Caco-2 (cell line): ENCODE measurements at regions not wholly inside any gene's neighbourhood (a gene's known extent, or its start where the extent isn't known, plus 50 kb on each side); places are given as distances from the start of the nearest gene placed in this dataset.

Experiments
- BruUV-seq: library from RNA; stranded (reverse); fragments of 400-500 nt; replicated peaks from 2 replicates; lab custom pipeline; 2021; lab: Mats Ljungman, UMichigan
- CTCF ChIA-PET: fragments of 300-600 bp; sonication (Branson Sonifier 250); formaldehyde crosslinking; loops from one replicate; lab custom pipeline; 2022; ENCODE audit warnings: antibody characterized with exemption; lab: Charles Lee
- POLR2A ChIA-PET: fragments of 300-600 bp; sonication (Branson Sonifier 250); formaldehyde crosslinking; loops from one replicate; lab custom pipeline; 2022; ENCODE audit warnings: antibody characterized with exemption; lab: Charles Lee
- DNase-seq, 2 experiments: peaks; one replicate each; pipeline versions ENCODE4 v3.0.0 to v3.0.0-alpha.2; 2020 to 2022
- H3K27me3 ChIP-seq: replicated peaks from 2 replicates; pipeline ENCODE4 v1.6.0; 2011; ENCODE audit warnings: low read length; ENCODE audit not compliant: control insufficient read depth, insufficient read depth
- H3K36me3 ChIP-seq: 2 replicates; pipeline ENCODE4 v1.5.1; 2011; ENCODE audit warnings: low read length; ENCODE audit not compliant: control insufficient read depth, insufficient read depth
- H3K4me1 ChIP-seq: fragments of 250-450 bp; sonication (Bioruptor Pico); 2 replicates; pipeline ENCODE4 v1.5.1; 2020; ENCODE audit warnings: mild to moderate bottlenecking
- H3K4me3 ChIP-seq: 2 replicates; pipeline ENCODE4 v1.5.1; 2011; ENCODE audit warnings: low read depth, mild to moderate bottlenecking, control low read depth, low read length
- H3K9me3 ChIP-seq: fragments of 250-450 bp; sonication (Bioruptor Pico); 2 replicates; pipeline ENCODE4 v1.5.1; 2020; ENCODE audit warnings: mild to moderate bottlenecking, moderate library complexity
- H3K27ac Mint-ChIP-seq: one replicate; pipeline ENCODE4 v1.8.0; 2022; ENCODE audit warnings: mixed read lengths; ENCODE audit not compliant: unreplicated experiment
- H3K27me3 Mint-ChIP-seq: one replicate; pipeline ENCODE4 v1.8.0; 2022; ENCODE audit warnings: mixed read lengths; ENCODE audit not compliant: insufficient read depth, unreplicated experiment
- H3K36me3 Mint-ChIP-seq: one replicate; pipeline ENCODE4 v1.8.0; 2022; ENCODE audit warnings: mild to moderate bottlenecking, mixed read lengths; ENCODE audit not compliant: insufficient read depth, unreplicated experiment
- H3K4me1 Mint-ChIP-seq: one replicate; pipeline ENCODE4 v1.8.0; 2022; ENCODE audit warnings: low read depth, mixed read lengths; ENCODE audit not compliant: unreplicated experiment
- H3K4me3 Mint-ChIP-seq: one replicate; pipeline ENCODE4 v1.8.0; 2022; ENCODE audit warnings: mild to moderate bottlenecking, moderate library complexity, mixed read lengths; ENCODE audit not compliant: unreplicated experiment
- H3K9me3 Mint-ChIP-seq: one replicate; pipeline ENCODE4 v1.8.0; 2022; ENCODE audit warnings: mixed read lengths; ENCODE audit not compliant: unreplicated experiment
- intact Hi-C: fragments of 100-400 bp; cut with micrococcal nuclease; formaldehyde crosslinking; loops from one replicate; pipeline ENCODE4 v1.10.0; 2022; ENCODE audit not compliant: unreplicated experiment
- TF ChIP-seq, protein P1 (sequence below), 2 experiments: fragments of 200-600 bp in 1 of 2; IDR thresholded peaks; 1 replicate in 1 of 2; 2 replicates in 1 of 2; pipeline versions ENCODE4 v1.5.1 to v1.8.0; 2011 to 2022; ENCODE audit warnings: antibody characterized with exemption in 1 of 2, control low read depth in 1 of 2, inconsistent platforms in 1 of 2, low read depth in 1 of 2, low read length in 1 of 2, mild to moderate bottlenecking in 1 of 2, moderate library complexity in 1 of 2; ENCODE audit not compliant: insufficient read depth in 1 of 2, severe bottlenecking in 1 of 2, unreplicated experiment in 1 of 2

DNA sequence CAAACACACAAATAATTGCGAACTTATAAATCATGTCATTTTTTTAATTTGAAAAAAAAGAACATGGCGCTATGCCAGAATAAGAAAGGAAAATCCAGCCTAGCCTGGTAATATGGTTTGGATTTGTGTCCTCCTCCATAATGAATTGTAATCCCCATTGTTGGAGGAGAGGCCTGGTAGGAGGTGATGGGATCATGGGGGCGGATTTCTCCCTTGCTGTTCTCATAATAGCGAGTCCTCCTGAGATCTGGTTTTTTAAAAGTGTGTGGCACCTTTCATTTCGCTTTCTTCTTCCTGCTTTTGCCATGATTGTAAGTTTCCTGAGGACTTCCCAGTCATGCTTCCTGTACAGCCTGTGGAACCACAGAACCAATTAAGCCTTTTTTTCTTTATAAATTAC, 65.9 kb upstream of the TANC2 start:
- no peaks in the 10 kb centered on the region for H3K36me3 Mint-ChIP-seq
- TF ChIP-seq, protein P1, sequence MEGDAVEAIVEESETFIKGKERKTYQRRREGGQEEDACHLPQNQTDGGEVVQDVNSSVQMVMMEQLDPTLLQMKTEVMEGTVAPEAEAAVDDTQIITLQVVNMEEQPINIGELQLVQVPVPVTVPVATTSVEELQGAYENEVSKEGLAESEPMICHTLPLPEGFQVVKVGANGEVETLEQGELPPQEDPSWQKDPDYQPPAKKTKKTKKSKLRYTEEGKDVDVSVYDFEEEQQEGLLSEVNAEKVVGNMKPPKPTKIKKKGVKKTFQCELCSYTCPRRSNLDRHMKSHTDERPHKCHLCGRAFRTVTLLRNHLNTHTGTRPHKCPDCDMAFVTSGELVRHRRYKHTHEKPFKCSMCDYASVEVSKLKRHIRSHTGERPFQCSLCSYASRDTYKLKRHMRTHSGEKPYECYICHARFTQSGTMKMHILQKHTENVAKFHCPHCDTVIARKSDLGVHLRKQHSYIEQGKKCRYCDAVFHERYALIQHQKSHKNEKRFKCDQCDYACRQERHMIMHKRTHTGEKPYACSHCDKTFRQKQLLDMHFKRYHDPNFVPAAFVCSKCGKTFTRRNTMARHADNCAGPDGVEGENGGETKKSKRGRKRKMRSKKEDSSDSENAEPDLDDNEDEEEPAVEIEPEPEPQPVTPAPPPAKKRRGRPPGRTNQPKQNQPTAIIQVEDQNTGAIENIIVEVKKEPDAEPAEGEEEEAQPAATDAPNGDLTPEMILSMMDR (IDR thresholded peaks at IDR 0.05; ENCODE audit: insufficient read depth in 1 of 2, low read depth in 1 of 2, low read length in 1 of 2, severe bottlenecking in 1 of 2, unreplicated experiment in 1 of 2), result no peak
- POLR2A ChIA-PET, result no interaction called here
- BruUV-seq, result no TSS peak
- no peak overlapping the region for H3K4me3 Mint-ChIP-seq
- no peaks in the 10 kb centered on the region for H3K36me3 ChIP-seq
- no peak overlapping the region for H3K27ac Mint-ChIP-seq
- H3K27me3 Mint-ChIP-seq, result peaks cover 2% of the 10 kb centered on the region
- no peaks in the 10 kb centered on the region for H3K4me1 Mint-ChIP-seq
- H3K9me3 Mint-ChIP-seq, result no peaks in the 10 kb centered on the region
- H3K27me3 ChIP-seq, result no peaks in the 10 kb centered on the region
- H3K9me3 ChIP-seq, result no peaks in the 10 kb centered on the region
- CTCF ChIA-PET, result no interaction called here
- H3K4me3 ChIP-seq, result no peak overlapping the region
- no peak for DNase-seq
- H3K4me1 ChIP-seq, result 0 out of 2 replicates have a peak, but pooled peaks cover 6% of the 10 kb centered on the region
- intact Hi-C loops, result no loop called here

GRCh38 chr17:62899361-62899760, 66.7 kb upstream of the TANC2 start:
- ChIA-PET POLR2A (no interaction called here), CTCF (no interaction called here)
- H3K27ac Mint-ChIP-seq, result no peak overlapping the region
- Histone ChIP-seq H3K9me3 (no peaks in the 10 kb centered on the region), H3K27me3 (no peaks in the 10 kb centered on the region), H3K4me3 (no peak overlapping the region), H3K36me3 (no peaks in the 10 kb centered on the region), H3K4me1 (0 out of 2 replicates have a peak, but pooled peaks cover 6% of the 10 kb centered on the region)
- TF ChIP-seq, protein P1 (IDR thresholded peaks at IDR 0.05; ENCODE audit: insufficient read depth in 1 of 2, low read depth in 1 of 2, low read length in 1 of 2, severe bottlenecking in 1 of 2, unreplicated experiment in 1 of 2), result no peak
- H3K27me3 Mint-ChIP-seq, result peaks cover 2% of the 10 kb centered on the region
- intact Hi-C loops, result no loop called here
- no peaks in the 10 kb centered on the region for H3K36me3 Mint-ChIP-seq
- H3K4me1 Mint-ChIP-seq, result no peaks in the 10 kb centered on the region
- no peak overlapping the region for H3K4me3 Mint-ChIP-seq
- BruUV-seq, result no TSS peak
- DNase-seq, result no peak
- H3K9me3 Mint-ChIP-seq, result no peaks in the 10 kb centered on the region

DNA sequence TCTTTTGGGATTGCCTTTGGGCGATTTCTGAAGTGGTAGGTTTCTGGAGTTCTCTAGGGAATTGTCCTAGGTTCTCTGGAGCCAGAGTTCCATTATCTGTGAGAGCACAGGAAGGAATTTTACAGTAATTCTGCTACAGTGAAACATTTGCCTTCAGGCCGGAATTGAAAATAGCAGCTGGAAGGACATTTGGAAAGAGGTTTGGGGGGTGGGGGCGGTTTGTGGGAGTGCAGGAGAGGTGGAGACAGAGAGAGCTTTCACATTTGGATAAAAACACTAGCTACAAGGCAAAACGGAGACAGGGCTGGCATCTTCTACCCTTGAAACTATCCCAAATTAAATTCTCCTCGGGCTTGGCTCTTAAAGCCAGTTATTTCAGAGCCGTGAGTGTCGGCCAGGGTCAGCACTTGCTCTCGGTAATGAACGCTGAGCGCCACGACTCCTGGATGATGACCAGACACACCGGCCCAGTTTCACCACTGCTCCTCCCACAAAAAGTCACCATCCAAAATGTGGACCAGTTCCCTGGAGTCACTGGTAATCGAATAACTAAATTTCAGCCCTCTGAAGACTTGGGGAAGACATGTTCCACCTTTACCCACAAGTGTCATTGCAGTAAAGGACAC, 67.7 kb upstream of the TANC2 start:
- Mint-ChIP-seq H3K27me3 (peaks cover 2% of the 10 kb centered on the region), H3K4me3 (no peak overlapping the region), H3K36me3 (no peaks in the 10 kb centered on the region), H3K9me3 (no peaks in the 10 kb centered on the region), H3K27ac (no peak overlapping the region), H3K4me1 (no peaks in the 10 kb centered on the region)
- no peak overlapping the region for H3K4me3 ChIP-seq
- no peaks in the 10 kb centered on the region for H3K36me3 ChIP-seq
- ChIA-PET POLR2A (no interaction called here), CTCF (no interaction called here)
- H3K27me3 ChIP-seq, result no peaks in the 10 kb centered on the region
- H3K4me1 ChIP-seq, result 0 out of 2 replicates have a peak, but pooled peaks cover 6% of the 10 kb centered on the region
- intact Hi-C loops, result no loop called here
- no peak for DNase-seq
- H3K9me3 ChIP-seq, result no peaks in the 10 kb centered on the region
- BruUV-seq, result no TSS peak
- TF ChIP-seq, protein P1 (IDR thresholded peaks at IDR 0.05; ENCODE audit: insufficient read depth in 1 of 2, low read depth in 1 of 2, low read length in 1 of 2, severe bottlenecking in 1 of 2, unreplicated experiment in 1 of 2), result no peak
